ENCODE measurements at regions not wholly inside any gene's neighbourhood (a gene's known extent, or its start where the extent isn't known, plus 50 kb on each side); places are given as distances from the start of the nearest gene placed in this dataset.

DNA sequence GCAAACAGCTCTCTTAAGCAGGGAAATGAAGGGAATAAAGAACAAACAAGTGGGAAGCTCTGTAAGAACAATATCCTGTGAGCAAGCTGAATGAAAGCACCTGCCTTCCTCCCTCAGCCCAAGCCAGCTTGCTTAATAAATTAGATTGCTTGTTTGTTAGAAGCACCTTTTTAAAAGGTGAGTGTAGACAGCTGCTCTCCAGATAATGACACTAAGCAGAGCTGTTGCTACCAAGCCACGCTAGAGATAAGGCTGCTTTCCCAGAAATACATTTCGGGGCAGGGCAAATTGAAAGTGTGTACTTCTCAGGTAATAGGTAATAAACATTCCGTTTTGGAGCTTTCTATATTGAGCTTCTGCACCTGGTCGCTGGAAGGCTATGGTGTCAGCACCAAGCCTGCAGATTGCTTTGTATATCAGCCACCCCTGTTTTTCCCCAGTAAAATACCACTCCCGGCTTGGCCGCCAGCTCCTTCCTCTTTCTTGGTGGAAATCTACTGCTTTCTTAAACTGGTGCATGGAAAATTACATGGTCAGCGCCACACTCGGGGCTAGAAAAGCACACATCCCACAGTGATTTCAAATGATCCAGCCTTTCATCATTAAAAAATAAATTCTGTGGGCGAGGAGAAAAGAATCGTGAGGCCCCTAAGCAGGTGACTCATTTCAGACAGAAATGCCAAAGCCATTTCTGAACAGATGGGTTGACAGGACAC is 151.3 kb downstream of the ETS2 start:
- DNase-seq (ENCODE audit: low read depth) = no peak

DNA sequence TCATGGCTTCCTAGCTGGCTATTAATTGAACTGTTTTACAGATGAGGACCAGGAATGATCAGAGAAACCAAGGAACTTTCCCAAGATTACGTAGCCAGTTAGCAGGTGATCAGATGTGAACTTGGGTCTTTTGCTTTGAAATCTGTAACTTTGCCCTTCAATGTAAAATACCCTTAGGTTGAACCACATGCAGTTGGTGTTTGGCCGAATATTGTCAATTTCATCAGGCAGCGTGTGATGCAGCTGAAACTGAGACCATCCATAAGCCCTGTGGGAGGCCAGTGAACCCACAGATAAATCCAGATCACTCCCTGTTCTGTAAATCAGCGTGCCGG is 150.8 kb downstream of the ETS2 start:
- DNase-seq (ENCODE audit: low read depth) = no peak

DNA sequence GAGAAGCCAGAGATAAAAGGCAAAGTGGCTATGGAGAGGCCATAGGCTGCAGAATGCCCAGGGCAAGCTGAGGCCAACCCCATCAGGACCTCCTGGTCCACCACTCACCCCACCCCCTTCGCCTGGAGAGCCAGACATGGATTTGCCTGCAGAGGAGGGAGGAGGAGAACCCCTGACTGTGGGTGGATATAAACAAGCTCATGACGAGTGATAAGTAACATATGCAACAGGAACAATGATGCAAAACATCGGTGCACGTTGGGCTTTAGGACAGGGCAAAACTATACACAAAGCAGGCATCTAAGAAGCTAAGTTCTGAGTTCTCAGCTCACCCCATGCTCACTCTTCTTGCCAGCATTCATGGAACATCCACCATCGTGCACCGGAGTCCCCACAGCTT is 150.3 kb downstream of the ETS2 start:
- no peak for DNase-seq (ENCODE audit: low read depth)

DNA sequence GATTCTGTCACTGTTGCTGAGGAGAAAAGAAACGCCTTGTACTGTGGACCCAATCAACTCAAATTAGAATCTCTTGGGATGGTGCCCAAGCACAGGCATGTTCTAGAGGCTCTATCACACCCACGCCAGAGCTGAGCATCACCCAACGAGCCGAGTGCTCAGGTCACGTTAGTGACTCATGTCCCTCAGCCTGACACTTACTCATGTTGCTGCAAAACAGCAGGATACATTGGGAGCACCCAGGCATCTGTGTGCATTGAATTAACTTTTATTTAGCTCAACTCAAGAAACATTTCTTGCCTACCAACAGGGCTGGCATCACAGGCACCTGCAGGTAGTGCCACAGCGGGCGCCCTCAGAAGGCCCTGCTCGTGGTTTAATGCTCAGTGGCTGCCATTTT is 149.8 kb downstream of the ETS2 start:
- no peak for DNase-seq (ENCODE audit: low read depth)

DNA sequence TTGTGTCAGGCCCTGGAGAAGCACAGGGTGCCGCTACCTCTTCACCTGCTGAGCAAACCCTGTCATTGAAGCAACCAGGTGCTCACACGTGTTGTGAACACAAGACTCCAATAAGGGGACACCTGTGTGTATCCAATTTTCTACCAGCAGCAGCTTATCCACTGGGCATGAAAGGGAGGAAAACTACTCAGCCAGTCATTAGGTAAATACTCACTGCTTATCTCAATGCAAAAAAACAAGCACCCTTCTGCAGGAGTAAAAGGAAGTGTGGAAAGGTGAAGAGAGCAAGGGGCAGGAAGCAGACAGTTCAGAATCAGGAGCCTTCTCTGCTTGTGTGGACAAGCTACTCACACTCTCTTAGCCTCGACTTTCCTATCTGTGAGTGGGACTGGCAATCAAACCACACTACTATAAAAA is 148.9 kb downstream of the ETS2 start:
- DNase-seq (ENCODE audit: low read depth) = peak; percentile 25

DNA sequence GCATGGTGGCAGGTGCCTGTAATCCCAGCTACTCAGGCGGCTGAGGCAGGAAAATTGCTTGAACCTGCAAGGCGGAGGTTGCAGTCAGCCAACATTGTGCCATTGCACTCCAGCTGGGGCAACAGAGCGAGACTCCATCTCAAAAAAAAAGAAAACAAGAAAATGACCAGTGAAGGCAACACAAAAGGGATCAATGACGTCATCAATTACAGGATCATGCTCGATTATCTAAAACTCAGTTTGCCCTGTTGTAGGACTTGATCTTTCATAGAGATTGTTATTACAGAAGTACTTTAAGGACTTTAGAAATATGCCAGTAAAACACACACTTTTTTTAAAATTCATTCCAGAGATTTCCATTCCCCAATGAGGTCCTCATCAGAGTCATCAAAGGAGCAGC is 147.8 kb downstream of the ETS2 start:
- no peak for DNase-seq (ENCODE audit: low read depth)

DNA sequence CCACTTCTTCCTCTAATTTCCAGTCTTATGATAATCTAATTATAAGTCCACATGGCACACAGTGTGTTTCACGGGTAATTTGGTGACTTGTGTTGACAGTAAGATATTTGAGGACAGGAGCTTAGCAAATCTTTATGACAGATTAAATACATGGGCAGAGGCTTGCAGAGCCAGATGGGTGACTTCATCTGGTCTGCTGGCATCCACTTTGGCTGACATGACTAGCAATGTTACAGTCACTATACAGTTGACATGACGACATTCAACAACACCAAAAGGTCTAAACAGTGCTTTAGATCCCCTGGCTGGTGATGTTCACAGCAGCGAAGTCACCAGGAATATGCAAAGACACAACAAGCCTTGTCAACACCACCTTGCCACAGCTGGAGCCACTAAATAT is 147.2 kb downstream of the ETS2 start:
- no peak for DNase-seq (ENCODE audit: low read depth)

DNA sequence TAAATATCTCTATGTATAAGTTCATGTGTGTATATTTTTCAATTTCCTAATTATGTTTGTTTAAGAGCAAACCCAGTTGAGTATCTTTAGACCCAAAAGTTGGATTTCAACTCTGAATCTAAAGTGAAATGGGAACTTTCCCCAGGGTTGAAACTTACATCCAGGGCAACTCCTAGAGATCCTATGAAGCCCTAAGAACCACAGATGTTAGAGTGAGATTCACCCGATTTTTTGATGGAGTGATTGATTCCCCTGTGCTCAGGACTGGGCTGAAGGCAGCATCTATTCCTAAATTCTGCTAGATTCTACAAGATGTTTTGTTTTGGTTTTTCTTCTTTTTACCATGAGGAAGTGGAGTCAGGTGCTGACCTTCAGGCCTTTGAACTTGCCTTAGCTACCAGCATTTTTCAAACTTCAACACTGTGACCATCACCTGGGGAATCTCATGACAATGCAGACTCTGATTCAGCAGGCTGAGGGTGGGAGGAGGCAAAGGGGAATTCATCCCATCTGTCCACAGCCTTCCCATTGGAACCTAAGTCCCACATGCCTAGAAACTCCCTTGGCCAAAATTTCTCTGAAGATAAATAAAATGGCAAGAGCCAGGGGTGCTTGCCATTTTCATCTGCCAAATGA is 145.5 kb downstream of the ETS2 start:
- no peak for DNase-seq (ENCODE audit: low read depth)

DNA sequence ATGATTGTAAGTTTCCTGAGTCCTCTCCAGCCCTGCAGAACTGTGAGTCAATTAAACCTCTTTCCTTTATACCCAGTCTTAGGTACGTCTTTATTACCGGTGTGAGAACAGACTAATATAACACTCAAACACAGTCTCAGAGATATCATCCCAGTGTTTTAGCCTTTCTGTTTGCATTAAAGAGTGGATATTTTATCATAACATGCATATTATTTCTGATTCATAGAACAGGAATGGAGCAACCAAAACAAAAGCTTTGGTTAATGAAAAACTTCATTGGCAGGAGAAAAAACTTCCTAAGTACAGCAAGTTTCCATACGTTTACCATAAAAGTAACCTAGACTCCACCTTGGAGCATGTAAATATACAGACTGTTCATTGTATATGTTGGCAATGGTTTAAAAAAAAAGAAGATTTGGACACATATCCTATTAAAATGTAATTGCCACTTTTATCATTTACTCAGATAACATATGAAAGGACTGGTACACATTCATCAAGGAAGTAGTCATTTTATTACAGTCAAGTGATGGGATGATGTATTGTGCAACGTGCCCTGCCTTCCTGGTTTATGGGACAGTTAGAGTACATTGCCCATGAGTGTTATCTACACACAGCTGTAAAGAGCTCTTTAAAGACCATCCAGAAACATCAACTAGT is 144.8 kb downstream of the ETS2 start:
- DNase-seq (ENCODE audit: low read depth) = no peak

DNA sequence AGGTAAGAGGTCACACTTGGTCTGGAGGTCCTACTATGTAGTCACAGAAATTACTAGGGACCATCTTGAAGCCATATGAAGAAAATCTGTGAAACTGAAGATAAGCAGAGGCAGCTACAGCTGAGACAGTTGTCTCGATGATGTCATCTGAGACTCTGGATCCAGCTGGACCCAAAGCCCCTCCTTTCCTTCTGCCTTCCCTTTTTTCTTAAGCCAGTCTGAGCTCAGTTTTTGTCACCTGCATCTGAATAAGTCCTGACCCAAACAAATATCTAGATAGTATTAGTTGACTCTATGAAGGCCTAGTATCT is 143.3 kb downstream of the ETS2 start:
- no peak for DNase-seq (ENCODE audit: low read depth)

DNA sequence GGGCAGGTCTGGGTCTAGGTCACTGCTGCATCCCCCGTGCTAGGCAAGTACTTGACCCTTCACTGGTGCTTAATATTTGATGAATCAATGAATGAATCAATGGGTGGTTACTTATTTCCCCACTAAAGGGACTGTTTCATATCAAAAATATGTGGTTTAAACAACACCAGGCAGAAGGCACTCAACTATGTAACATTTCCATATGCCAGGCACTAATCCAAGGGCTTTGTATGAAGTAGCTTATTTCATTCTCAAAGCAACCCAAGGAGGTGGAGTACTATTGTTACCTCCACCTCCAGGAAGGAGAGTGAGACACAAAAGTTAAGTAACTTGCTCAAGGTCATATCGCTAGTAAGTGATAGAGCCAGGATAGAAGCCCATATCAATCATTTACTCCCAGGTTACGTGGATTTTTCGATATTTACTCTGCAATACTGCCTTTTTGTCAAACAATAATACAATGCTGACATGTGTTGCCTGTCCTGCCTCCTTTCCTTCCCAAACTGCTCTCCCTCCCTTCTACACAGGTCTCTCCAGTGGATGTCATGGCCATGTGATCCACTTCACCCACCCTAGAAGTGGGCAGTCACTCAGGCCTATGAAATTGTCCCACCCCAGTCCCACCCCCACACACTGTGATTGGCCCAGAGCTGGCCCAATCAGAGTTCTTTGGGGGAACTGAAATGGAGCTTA is 142.8 kb downstream of the ETS2 start:
- DNase-seq (ENCODE audit: low read depth) = no peak

DNA sequence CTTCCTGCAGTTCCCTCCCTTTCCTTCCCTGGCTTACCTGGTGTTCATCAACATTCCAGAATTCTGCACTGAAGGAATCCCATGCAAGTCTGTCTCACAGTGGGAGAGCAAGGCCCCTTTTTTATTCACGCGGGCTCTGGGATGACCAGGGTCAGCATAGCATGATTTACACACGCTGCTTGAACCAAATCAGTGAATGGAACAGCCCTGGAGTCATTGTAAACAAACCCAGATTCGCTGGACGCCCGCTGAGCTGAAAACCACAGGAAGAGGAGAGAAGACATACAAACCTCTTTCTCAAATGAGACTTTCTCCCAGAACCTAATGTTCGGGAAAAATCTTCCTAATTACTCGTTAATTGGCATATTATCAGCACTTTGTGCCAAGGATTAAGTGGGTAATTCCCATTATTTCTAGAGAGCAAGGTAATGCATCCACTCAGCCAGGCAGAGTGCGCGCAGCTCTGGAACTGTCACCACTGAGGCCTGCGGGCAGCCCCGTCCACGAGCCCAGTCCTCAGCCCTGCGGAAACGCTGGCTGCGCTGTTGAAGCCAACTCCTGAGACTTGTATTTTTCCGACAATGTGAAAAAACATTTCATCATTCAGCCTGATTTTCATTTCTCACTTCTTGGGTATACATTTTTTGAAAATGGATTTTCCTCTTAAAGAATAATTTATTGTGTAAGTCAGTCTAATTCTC is 140.0 kb downstream of the ETS2 start:
- no peak for DNase-seq (ENCODE audit: low read depth)

DNA sequence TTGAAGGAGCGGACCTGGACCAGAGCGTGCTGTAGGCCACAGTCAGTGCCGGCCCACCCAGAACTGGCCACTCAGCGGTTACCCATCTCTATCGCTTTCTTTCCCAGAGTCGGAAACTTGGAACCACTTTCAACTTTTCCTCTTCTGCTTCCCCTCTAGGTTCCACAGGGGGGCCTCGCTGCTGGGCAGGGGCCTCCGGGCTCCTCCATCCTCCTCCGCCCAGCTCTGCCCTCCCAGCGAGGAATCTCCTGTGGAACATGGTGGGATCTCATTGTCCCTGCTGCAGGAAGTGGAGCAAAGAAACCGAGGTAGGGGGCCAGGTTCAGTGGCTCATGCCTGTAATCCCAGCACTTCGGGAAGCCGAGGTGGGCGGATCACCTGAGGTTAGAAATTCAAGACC is 139.2 kb downstream of the ETS2 start:
- DNase-seq (ENCODE audit: low read depth) = no peak

DNA sequence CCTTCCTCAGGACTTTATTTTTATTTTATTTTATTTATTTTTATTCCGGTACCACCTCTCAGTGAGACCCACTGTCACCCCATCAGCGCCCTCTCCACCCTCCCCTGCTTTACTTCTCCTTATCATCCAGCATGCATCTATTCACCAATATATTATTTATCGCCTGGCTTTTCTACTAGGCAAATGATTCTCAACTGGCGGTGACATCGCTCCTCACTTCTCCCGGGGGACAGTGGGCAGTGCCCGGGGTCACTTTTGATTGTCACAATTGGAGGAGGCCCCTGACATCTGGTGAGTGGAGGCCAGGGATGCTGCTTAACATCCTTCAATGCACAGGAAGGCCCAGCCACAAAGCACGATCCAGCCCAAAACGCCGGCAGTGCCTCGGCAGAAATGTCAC is 138.7 kb downstream of the ETS2 start:
- DNase-seq (ENCODE audit: low read depth) = no peak

DNA sequence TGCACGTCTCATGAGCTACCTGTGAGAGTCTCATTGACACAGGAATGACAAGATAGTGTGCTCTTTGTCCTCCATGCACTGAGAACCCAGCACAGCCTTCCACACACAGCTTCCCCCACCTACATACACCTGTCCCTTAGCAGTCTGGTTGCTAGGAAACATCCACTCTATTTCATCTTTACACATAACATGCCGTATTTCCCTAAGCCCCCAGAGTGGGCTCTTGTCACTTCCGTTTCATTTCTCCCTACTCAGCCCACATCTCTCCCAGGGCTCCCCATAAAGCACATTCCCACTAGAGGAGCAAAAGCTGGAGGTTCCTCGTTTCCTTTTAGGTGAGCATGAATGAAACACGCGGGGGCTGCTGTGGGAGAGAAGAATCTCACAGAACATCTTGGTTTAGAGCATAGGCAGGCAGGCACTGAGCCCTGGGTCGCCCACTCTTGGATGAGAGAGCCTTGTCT is 137.1 kb downstream of the ETS2 start:
- DNase-seq (ENCODE audit: low read depth) = no peak

DNA sequence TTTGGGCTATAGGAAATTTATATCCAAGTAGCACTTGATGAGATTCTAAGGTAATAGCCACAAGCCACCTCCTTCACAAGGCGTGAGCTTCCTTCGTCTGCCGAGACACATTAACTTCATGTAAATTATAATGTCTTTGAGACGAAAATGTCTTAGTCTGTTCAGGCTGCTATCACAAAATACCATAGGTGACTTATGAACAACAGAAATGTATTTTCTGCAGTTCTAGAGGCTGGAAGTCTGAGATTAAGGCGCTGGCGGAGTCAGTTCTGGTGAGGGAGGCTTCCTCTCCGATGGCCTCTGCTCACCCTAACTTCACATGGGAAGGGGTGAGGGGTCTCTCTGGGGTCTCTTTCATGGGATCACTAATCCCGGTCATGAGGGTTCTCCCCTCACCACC is 133.0 kb downstream of the ETS2 start:
- DNase-seq (ENCODE audit: low read depth) = no peak

DNA sequence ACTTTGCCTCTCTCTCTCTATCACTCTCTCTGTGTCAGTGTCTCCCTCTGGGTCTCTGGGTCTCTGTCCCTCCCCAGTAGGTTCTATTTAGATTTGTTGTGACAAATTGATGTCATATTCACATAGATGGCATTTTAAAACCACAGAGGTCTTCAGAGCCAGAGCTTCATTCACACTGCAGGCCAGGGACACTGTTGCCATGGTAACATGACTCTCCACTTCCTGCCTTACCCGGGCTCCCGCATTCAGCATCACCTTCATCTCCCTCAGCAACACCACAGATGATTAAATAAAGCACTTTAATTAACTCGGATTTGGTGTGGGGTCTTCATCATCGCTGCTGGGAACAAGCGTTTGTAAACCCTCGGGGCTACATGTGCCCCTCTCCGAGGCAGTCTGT is 132.6 kb downstream of the ETS2 start:
- DNase-seq (ENCODE audit: low read depth) = no peak

DNA sequence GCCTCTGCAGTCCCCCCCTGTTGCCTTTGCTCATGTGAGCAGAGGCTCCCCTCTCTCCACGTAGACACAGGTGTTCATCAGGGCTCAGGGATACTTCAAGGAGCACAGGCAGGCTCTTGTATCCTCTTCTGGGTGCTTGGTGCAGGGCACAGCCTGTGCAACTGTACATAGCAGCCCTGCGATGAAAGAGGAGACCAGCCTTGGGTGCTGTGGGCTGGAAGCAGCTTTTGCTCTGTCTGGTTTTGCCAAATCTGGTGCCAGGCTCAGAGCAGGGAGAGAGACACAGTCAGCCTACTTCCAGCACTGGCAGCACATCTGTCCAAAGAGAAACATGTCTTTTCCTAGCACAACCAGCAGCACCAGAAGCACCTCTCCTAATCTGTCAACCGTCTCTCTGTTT is 132.1 kb downstream of the ETS2 start:
- no peak for DNase-seq (ENCODE audit: low read depth)

DNA sequence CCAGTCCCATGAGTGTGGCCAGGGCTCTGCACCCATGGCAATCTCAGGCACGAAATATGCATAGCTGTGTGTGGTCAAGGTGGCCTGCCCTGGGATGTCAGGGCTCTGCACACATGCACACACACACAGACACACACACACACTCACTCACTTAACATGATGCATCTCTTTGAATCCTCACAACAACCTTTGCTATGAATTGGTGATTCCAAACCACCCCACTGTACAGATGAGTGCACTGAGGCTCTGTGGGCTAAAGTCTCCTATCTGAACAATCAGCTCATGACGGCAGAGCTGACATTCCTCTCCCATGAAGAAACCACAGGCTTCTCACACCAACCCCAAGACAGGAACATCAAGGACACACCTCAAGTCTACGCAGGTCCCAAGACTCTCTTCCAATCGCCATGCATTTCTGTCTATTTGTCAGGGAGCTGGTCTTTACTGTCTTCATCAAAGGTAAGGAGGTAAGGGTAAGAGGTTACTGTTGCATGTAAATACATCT is 131.6 kb downstream of the ETS2 start:
- no peak for DNase-seq (ENCODE audit: low read depth)

DNA sequence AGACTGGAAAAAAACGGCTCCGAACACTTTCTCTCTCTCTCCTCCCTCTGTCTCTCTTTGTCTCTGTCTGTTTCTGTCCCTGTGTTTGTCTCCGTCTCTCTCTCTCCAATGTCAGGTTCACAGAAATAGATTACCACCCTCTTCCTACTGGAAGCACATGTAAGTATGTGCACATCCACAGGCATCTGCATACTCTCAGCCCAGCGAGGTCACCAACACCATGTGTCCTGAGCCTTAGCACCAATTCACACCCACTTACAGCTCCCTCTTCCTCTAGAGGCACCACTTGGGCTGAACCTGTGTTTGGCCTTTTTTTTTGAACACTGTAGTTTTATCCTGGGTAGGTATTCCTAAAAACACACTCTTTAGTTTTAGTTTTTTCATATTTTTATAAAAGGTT is 130.5 kb downstream of the ETS2 start:
- DNase-seq (ENCODE audit: low read depth) = no peak

DNA sequence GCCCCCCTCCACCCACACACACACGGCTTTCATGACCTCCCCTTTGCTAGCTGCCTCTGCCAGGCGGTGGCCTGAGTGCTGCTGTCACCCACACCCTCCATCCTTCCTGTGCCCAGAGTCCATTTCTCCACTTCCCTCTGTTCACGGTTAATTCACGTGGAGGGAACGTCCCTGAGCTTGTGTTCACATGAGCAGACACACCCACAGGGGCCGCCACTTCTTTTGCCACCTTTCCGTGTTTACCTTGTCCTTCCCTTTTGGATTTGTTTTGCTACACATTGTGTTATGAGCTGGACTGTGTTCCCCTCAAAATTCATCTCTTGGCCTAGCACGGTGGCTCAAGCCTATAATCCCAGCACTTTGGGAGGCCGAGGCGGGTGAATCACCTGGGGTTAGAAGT is 128.0 kb downstream of the ETS2 start:
- no peak for DNase-seq (ENCODE audit: low read depth)

DNA sequence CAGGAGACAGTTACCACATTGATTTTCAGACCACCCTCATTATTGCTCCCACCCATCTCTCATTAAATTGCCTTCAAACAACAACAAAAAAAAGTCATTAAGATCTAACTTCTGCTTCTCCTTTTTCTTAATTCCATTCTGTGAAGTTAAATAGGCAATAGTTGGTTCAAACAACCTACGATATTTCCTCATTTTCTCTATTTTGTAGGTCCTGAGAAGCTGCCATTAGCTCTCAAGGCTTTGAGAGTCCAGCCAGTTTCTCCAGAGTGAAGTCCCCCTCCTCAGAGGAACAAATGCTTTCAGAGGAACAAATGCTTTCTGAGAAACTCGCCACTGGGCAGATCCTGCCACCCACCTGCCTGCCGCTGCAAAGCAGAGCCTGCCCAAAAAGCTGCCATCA is 125.6 kb downstream of the ETS2 start:
- no peak for DNase-seq (ENCODE audit: low read depth)

Measured in CMK (cell line).